GM23338 (cell line): ENCODE measurements at regions not wholly inside any gene's neighbourhood (a gene's known extent, or its start where the extent isn't known, plus 50 kb on each side); places are given as distances from the start of the nearest gene placed in this dataset.

Experiments used
- ATAC-seq: fragments of 200-7000 bp; cut with Tn5 transposase; 3 replicates; pipeline ENCODE4 v1.9.1; 2020
- DNase-seq: peaks from one replicate; pipeline ENCODE4 v3.0.0-alpha.2; 2015; ENCODE audit warnings: low spot score
- H2AFZ ChIP-seq: fragments of 200-600 bp; sonication (generic); 2 replicates; pipeline ENCODE4 v1.8.0; 2016; ENCODE audit warnings: antibody characterized with exemption, mild to moderate bottlenecking, moderate library complexity
- H3F3A ChIP-seq: fragments of 200-600 bp; sonication (generic); replicated peaks from 2 replicates; pipeline ENCODE4 v1.8.0; 2017; ENCODE audit warnings: antibody characterized with exemption, mixed run types, low read depth
- H3K27ac ChIP-seq: fragments of 200-600 bp; sonication (generic); 2 replicates; pipeline ENCODE4 v1.6.1; 2016; ENCODE audit warnings: low read depth
- H3K27me3 ChIP-seq: fragments of 200-600 bp; sonication (generic); 2 replicates; pipeline ENCODE4 v1.8.0; 2016; ENCODE audit warnings: mild to moderate bottlenecking, mixed run types, moderate library complexity; ENCODE audit not compliant: insufficient read depth
- H3K36me3 ChIP-seq: fragments of 200-600 bp; sonication (generic); 2 replicates; pipeline ENCODE4 v1.8.0; 2016; ENCODE audit warnings: mild to moderate bottlenecking; ENCODE audit not compliant: insufficient read depth
- H3K4me1 ChIP-seq: fragments of 200-600 bp; sonication (generic); 2 replicates; pipeline ENCODE4 v1.8.0; 2016; ENCODE audit warnings: mild to moderate bottlenecking, moderate library complexity; ENCODE audit not compliant: insufficient read depth
- H3K4me2 ChIP-seq: fragments of 200-600 bp; sonication (generic); 2 replicates; pipeline ENCODE4 v1.7.1; 2017; ENCODE audit warnings: mixed run types
- H3K4me3 ChIP-seq: fragments of 200-600 bp; sonication (generic); 2 replicates; pipeline ENCODE4 v1.6.1; 2016; ENCODE audit warnings: mixed run types
- H3K79me2 ChIP-seq: fragments of 200-600 bp; sonication (generic); replicated peaks from 2 replicates; pipeline ENCODE4 v1.8.0; 2017; ENCODE audit warnings: mild to moderate bottlenecking; ENCODE audit not compliant: insufficient read depth
- H3K9me2 ChIP-seq: fragments of 200-600 bp; sonication (generic); 2 replicates; pipeline ENCODE4 v1.8.0; 2017; ENCODE audit not compliant: insufficient read depth
- H4K20me1 ChIP-seq: fragments of 200-600 bp; sonication (generic); replicated peaks from 2 replicates; pipeline ENCODE4 v1.8.0; 2017; ENCODE audit warnings: mild to moderate bottlenecking; ENCODE audit not compliant: insufficient read depth
- H3K27ac Mint-ChIP-seq: 2 replicates; pipeline ENCODE4 v1.8.0; 2020; ENCODE audit warnings: inconsistent platforms, mild to moderate bottlenecking, moderate library complexity, mixed read lengths
- H3K27me3 Mint-ChIP-seq: 3 replicates; pipeline ENCODE4 v1.8.0; 2022; ENCODE audit warnings: low read depth, mild to moderate bottlenecking, moderate library complexity, mixed read lengths, inconsistent platforms; ENCODE audit not compliant: insufficient read depth, poor library complexity
- H3K36me3 Mint-ChIP-seq: 3 replicates; pipeline ENCODE4 v1.8.0; 2021; ENCODE audit warnings: low read depth, mild to moderate bottlenecking, inconsistent platforms, moderate library complexity, mixed read lengths
- H3K4me1 Mint-ChIP-seq: 3 replicates; pipeline ENCODE4 v1.8.0; 2020; ENCODE audit warnings: mild to moderate bottlenecking, inconsistent platforms, mixed read lengths
- H3K4me3 Mint-ChIP-seq: 3 replicates; pipeline ENCODE4 v1.8.0; 2021; ENCODE audit warnings: moderate library complexity, mild to moderate bottlenecking, inconsistent platforms, mixed read lengths
- H3K9me3 Mint-ChIP-seq: 3 replicates; pipeline ENCODE4 v1.8.0; 2020; ENCODE audit warnings: moderate library complexity, mild to moderate bottlenecking, inconsistent platforms, mixed read lengths
- CTCF ChIP-seq, 2 experiments: fragments of 200-600 bp in 1 of 2; sonication (generic) in 1 of 2; conservative IDR thresholded peaks; 2 replicates each; pipeline versions ENCODE4 v1.5.1 to v1.6.1; 2016 to 2017; ENCODE audit warnings: antibody characterized with exemption in 2 of 2, low read depth in 2 of 2, mild to moderate bottlenecking in 2 of 2, moderate library complexity in 1 of 2
- ZNF462 ChIP-seq: fragments of 250-450 bp; sonication (Bioruptor Pico); IDR thresholded peaks from 2 replicates; pipeline ENCODE4 v1.5.0; 2020; ENCODE audit warnings: mild to moderate bottlenecking, moderate library complexity

GRCh38 chrX:95071621-95072020 lies 1397.6 kb downstream of the FAM133A start:
- H4K20me1 ChIP-seq = no peaks in the 10 kb centered on the region
- no peak overlapping the region for H3K4me3 ChIP-seq
- H3F3A ChIP-seq = no peaks in the 10 kb centered on the region
- H3K27me3 ChIP-seq = no peaks in the 10 kb centered on the region
- no peaks in the 10 kb centered on the region; the same call in 2 of the 3 replicates for H3K4me1 Mint-ChIP-seq
- H3K9me3 Mint-ChIP-seq = no peaks in the 10 kb centered on the region; the same call in 1 of the 3 replicates
- H3K4me1 ChIP-seq = no peaks in the 10 kb centered on the region; the same call in 1 of the 2 replicates
- ATAC-seq = no peak
- H3K4me2 ChIP-seq = no peak overlapping the region
- H3K9me2 ChIP-seq = no peaks in the 10 kb centered on the region
- no peaks in the 10 kb centered on the region for H3K36me3 ChIP-seq
- H2AFZ ChIP-seq = no peak overlapping the region
- H3K27me3 Mint-ChIP-seq = no peaks in the 10 kb centered on the region
- no peak overlapping the region for H3K27ac Mint-ChIP-seq
- no peak for DNase-seq
- H3K27ac ChIP-seq = no peak overlapping the region
- H3K4me3 Mint-ChIP-seq = no peak overlapping the region
- peaks cover 5% of the 10 kb centered on the region; the same call in 1 of the 3 replicates for H3K36me3 Mint-ChIP-seq
- no peaks in the 10 kb centered on the region for H3K79me2 ChIP-seq
- TF ChIP-seq CTCF (conservative IDR thresholded peaks at IDR 0.05; ENCODE audit: low read depth in 2 of 2) = no peak

GRCh38 chrX:95076449-95076848 lies 1402.4 kb downstream of the FAM133A start:
- DNase-seq (peak; percentile 63), ATAC-seq (no peak)
- Mint-ChIP-seq H3K9me3 (peaks cover 13% of the 10 kb centered on the region), H3K4me1 (no peaks in the 10 kb centered on the region; the same call in 2 of the 3 replicates), H3K36me3 (peaks cover 23% of the 10 kb centered on the region), H3K27ac (no peak overlapping the region), H3K27me3 (no peaks in the 10 kb centered on the region), H3K4me3 (no peak overlapping the region)
- Histone ChIP-seq H3K4me2 (no peak overlapping the region), H3K4me3 (no peak overlapping the region), H3K4me1 (peaks cover 2% of the 10 kb centered on the region; the same call in 1 of the 2 replicates), H3K27ac (no peak overlapping the region), H3F3A (no peaks in the 10 kb centered on the region), H3K9me2 (no peaks in the 10 kb centered on the region), H3K79me2 (peaks cover 5% of the 10 kb centered on the region; the same call in 1 of the 2 replicates), H4K20me1 (no peaks in the 10 kb centered on the region), H3K27me3 (no peaks in the 10 kb centered on the region), H2AFZ (no peak overlapping the region), H3K36me3 (no peaks in the 10 kb centered on the region)
- TF ChIP-seq CTCF (conservative IDR thresholded peaks at IDR 0.05; ENCODE audit: low read depth in 2 of 2) = peak; percentile 68 to 72
- no peak for TF ChIP-seq ZNF462 (CRISPR knock-in tag)
